ENCODE measurements at regions not wholly inside any gene's neighbourhood (a gene's known extent, or its start where the extent isn't known, plus 50 kb on each side); places are given as distances from the start of the nearest gene placed in this dataset.

DNA sequence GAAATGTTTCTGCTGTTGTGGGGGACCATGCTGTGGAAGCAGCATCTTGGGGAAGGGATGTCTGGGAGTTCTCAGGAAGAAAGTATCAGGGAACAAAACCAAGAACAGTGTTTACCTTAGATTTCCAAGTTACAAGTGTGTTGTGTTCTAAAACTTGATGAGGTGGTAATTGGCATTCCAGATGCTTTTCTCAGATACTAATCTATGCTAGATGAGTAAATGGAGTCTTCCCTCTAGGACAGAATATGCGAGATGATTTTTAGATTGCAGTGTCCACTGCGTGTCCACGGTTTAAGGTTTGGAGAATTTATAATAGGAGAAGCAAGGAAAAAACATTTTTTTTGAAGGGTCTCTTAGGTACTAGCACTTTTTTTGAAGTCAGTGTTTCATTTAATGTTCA, 436.5 kb downstream of the PCNX1 start:
- TF ChIP-seq POLR2AphosphoS5 (IDR thresholded peaks at IDR 0.05): no peak
- TF ChIP-seq, protein P1, sequence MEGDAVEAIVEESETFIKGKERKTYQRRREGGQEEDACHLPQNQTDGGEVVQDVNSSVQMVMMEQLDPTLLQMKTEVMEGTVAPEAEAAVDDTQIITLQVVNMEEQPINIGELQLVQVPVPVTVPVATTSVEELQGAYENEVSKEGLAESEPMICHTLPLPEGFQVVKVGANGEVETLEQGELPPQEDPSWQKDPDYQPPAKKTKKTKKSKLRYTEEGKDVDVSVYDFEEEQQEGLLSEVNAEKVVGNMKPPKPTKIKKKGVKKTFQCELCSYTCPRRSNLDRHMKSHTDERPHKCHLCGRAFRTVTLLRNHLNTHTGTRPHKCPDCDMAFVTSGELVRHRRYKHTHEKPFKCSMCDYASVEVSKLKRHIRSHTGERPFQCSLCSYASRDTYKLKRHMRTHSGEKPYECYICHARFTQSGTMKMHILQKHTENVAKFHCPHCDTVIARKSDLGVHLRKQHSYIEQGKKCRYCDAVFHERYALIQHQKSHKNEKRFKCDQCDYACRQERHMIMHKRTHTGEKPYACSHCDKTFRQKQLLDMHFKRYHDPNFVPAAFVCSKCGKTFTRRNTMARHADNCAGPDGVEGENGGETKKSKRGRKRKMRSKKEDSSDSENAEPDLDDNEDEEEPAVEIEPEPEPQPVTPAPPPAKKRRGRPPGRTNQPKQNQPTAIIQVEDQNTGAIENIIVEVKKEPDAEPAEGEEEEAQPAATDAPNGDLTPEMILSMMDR (IDR thresholded peaks at IDR 0.05; ENCODE audit: poor library complexity, severe bottlenecking): no peak
- TF ChIP-seq, protein P2, sequence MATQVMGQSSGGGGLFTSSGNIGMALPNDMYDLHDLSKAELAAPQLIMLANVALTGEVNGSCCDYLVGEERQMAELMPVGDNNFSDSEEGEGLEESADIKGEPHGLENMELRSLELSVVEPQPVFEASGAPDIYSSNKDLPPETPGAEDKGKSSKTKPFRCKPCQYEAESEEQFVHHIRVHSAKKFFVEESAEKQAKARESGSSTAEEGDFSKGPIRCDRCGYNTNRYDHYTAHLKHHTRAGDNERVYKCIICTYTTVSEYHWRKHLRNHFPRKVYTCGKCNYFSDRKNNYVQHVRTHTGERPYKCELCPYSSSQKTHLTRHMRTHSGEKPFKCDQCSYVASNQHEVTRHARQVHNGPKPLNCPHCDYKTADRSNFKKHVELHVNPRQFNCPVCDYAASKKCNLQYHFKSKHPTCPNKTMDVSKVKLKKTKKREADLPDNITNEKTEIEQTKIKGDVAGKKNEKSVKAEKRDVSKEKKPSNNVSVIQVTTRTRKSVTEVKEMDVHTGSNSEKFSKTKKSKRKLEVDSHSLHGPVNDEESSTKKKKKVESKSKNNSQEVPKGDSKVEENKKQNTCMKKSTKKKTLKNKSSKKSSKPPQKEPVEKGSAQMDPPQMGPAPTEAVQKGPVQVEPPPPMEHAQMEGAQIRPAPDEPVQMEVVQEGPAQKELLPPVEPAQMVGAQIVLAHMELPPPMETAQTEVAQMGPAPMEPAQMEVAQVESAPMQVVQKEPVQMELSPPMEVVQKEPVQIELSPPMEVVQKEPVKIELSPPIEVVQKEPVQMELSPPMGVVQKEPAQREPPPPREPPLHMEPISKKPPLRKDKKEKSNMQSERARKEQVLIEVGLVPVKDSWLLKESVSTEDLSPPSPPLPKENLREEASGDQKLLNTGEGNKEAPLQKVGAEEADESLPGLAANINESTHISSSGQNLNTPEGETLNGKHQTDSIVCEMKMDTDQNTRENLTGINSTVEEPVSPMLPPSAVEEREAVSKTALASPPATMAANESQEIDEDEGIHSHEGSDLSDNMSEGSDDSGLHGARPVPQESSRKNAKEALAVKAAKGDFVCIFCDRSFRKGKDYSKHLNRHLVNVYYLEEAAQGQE (IDR thresholded peaks at IDR 0.05; ENCODE audit: borderline replicate concordance): no peak
- no peak for TF ChIP-seq TAF1 (IDR thresholded peaks at IDR 0.05; ENCODE audit: low read depth)
- no peak for TF ChIP-seq EZH2 (IDR thresholded peaks at IDR 0.05; ENCODE audit: borderline replicate concordance, insufficient read depth, low read length, poor library complexity, severe bottlenecking)
- TF ChIP-seq SMC3 (conservative IDR thresholded peaks at IDR 0.05; ENCODE audit: poor library complexity): no peak
- TF ChIP-seq RAD21 (conservative IDR thresholded peaks at IDR 0.05): no peak
- TF ChIP-seq EP300 (conservative IDR thresholded peaks at IDR 0.05; ENCODE audit: poor library complexity, severe bottlenecking): no peak
- TF ChIP-seq MXI1 (conservative IDR thresholded peaks at IDR 0.05; ENCODE audit: poor library complexity, severe bottlenecking): no peak
